GM12878 (cell line): ENCODE measurements at regions not wholly inside any gene's neighbourhood (a gene's known extent, or its start where the extent isn't known, plus 50 kb on each side); places are given as distances from the start of the nearest gene placed in this dataset.

Experiments
- ATAC-seq: fragments of 200-7000 bp; cut with Tn5 transposase; 3 replicates; pipeline ENCODE4 v1.9.1; 2020; ENCODE audit warnings: mild to moderate bottlenecking, moderate library complexity
- BruUV-seq: library from RNA; stranded (reverse); fragments of 400-500 nt; replicated peaks from 2 replicates; lab custom pipeline; 2021; lab: Mats Ljungman, UMichigan
- CTCF ChIA-PET: fragments of 300-600 bp; sonication (Branson Sonifier 250); formaldehyde crosslinking; extraction: SDS; loops from one replicate; lab custom pipeline; 2021; ENCODE audit warnings: inconsistent platforms; lab: Yijun Ruan, JAX
- POLR2A ChIA-PET: fragments of 350-600 bp; formaldehyde crosslinking; extraction: SDS; loops from one replicate; lab custom pipeline; 2021; ENCODE audit warnings: inconsistent platforms; lab: Charles Lee
- RAD21 ChIA-PET: fragments of 300-600 bp; sonication (Branson Sonifier 250); formaldehyde crosslinking; loops from one replicate; lab custom pipeline; 2023; ENCODE audit warnings: antibody characterized with exemption; ENCODE audit not compliant: unreplicated experiment; lab: Charles Lee
- SMC1A ChIA-PET: fragments of 300-600 bp; sonication (Branson Sonifier 250); formaldehyde crosslinking; loops from one replicate; lab custom pipeline; 2023; ENCODE audit not compliant: unreplicated experiment, uncharacterized antibody; lab: Charles Lee
- DNase-seq: peaks from one replicate; pipeline ENCODE4 v3.0.0-alpha.2; 2011; ENCODE audit warnings: low read depth, low spot score
- FAIRE-seq: peaks from 3 replicates; lab custom pipeline; 2011; peaks lifted over from hg19 to GRCh38; lab: Jason Lieb, UNC
- H2AFZ ChIP-seq: 2 replicates; pipeline ENCODE4 v1.6.0; 2011; ENCODE audit warnings: low read depth, low read length, control low read depth; ENCODE audit not compliant: control insufficient read depth
- H3K27ac ChIP-seq: 2 replicates; pipeline ENCODE4 v1.5.1; 2011; ENCODE audit warnings: control low read depth; ENCODE audit not compliant: control insufficient read depth, insufficient read depth
- H3K27me3 ChIP-seq, 2 experiments: replicated peaks in 1 of 2; 2 replicates each; pipeline versions ENCODE4 v1.6.0 to v1.6.1; 2011; ENCODE audit warnings: low read length in 1 of 2; ENCODE audit not compliant: control insufficient read depth in 2 of 2, insufficient read depth in 2 of 2
- H3K36me3 ChIP-seq, 2 experiments: 2 replicates each; pipeline ENCODE4 v1.5.1; 2011; ENCODE audit warnings: low read length in 1 of 2; ENCODE audit not compliant: control insufficient read depth in 2 of 2, insufficient read depth in 2 of 2
- H3K4me1 ChIP-seq: 2 replicates; pipeline ENCODE4 v1.6.1; 2011; ENCODE audit warnings: mild to moderate bottlenecking, low read length, moderate library complexity, mixed read lengths; ENCODE audit not compliant: control insufficient read depth, insufficient read depth
- H3K4me2 ChIP-seq: 2 replicates; pipeline ENCODE4 v1.6.0; 2011; ENCODE audit warnings: control low read depth; ENCODE audit not compliant: control insufficient read depth, insufficient read depth
- H3K4me3 ChIP-seq: fragments of 200-600 bp; sonication (generic); 2 replicates; pipeline ENCODE4 v1.5.1; 2016
- H3K79me2 ChIP-seq: 2 replicates; pipeline ENCODE4 v1.6.0; 2011; ENCODE audit warnings: low read length; ENCODE audit not compliant: control insufficient read depth, insufficient read depth
- H3K9ac ChIP-seq: 2 replicates; pipeline ENCODE4 v1.8.0; 2011; ENCODE audit warnings: low read length, control low read depth, mixed read lengths; ENCODE audit not compliant: control insufficient read depth, insufficient read depth
- H3K9me3 ChIP-seq: replicated peaks from 3 replicates; pipeline ENCODE4 v1.5.1; 2011; ENCODE audit warnings: mild to moderate bottlenecking, low read length; ENCODE audit not compliant: control insufficient read depth, insufficient read depth
- H4K20me1 ChIP-seq: 2 replicates; pipeline ENCODE4 v1.6.0; 2011; ENCODE audit not compliant: control insufficient read depth, insufficient read depth
- CHD1 ChIP-seq: IDR thresholded peaks from 2 replicates; pipeline ENCODE4 v1.6.1; 2012; ENCODE audit warnings: low read depth, low read length, improper control_type of control experiment
- DPF2 ChIP-seq: fragments of 450-650 bp; IDR thresholded peaks from 2 replicates; pipeline ENCODE4 v1.6.1; 2017; ENCODE audit warnings: mild to moderate bottlenecking
- ESRRA ChIP-seq: IDR thresholded peaks from 2 replicates; pipeline ENCODE4 v1.6.1; 2012; ENCODE audit warnings: mild to moderate bottlenecking, low read length, improper control_type of control experiment
- SP1 ChIP-seq: IDR thresholded peaks from one replicate; pipeline ENCODE4 v1.6.1; 2011; ENCODE audit warnings: low read depth, low read length
- ZNF207 ChIP-seq: fragments of 450-650 bp; IDR thresholded peaks from 2 replicates; pipeline ENCODE4 v1.6.1; 2014; ENCODE audit warnings: antibody characterized with exemption, mild to moderate bottlenecking, borderline replicate concordance
- WGBS: methylation state at CpG from one replicate; pipeline ENCODE4 v1.1.6; 2016; ENCODE audit warnings: low lambda C conversion rate; ENCODE audit not compliant: insufficient replicate concordance, insufficient coverage; ENCODE audit errors: missing lambda C conversion rate; 5-methylcytosine and 5-hydroxymethylcytosine counted together
- in situ Hi-C: fragments of 300-500 bp; cut with MboI; formaldehyde crosslinking; loops from 9 replicates; pipeline ENCODE4 v1.14.3; 2018; ENCODE audit warnings: mixed read lengths
- intact Hi-C: fragments of 100-400 bp; cut with micrococcal nuclease; formaldehyde crosslinking; loops from one replicate; pipeline ENCODE4 v1.14.2; 2022; ENCODE audit not compliant: unreplicated experiment
- TF ChIP-seq, protein P1 (sequence below): fragments of 450-650 bp; formaldehyde crosslinking; IDR thresholded peaks from 2 replicates; pipeline ENCODE4 v1.4.0; 2022; ENCODE audit warnings: mild to moderate bottlenecking, moderate library complexity

DNA sequence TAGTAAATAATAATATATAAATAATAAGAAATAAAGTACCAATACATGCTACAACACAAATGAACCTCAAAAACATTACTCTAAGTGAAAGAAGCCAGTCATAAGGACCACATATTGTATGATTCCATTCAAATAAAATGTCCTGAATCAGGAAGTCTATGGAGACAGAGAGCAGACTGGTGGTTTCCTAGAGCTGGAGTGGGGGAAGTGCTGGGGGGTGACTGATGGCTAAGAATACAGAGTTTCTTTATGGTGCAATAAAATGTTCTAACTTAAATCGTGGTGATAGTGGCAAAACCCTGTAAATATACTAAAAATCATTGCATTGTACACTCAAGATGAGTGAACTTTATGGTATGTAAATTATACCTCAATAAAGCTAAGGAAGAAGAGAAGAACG, 376.5 kb downstream of the BUD13 start:
- WGBS = 0% methylated on average over 2 of the region's 2 CpGs

More for the DNA sequence above, 376.5 kb downstream of the BUD13 start:
- H3K4me2 ChIP-seq = no peak overlapping the region
- ATAC-seq = no peak
- no peak for DNase-seq
- ChIA-PET SMC1A (no interaction called here), POLR2A (no interaction called here), RAD21 (no interaction called here), CTCF (no interaction called here)
- BruUV-seq = no TSS peak
- in situ Hi-C loops (no loop called here), intact Hi-C loops (no loop called here)
- no peaks in the 10 kb centered on the region for H3K79me2 ChIP-seq
- H3K27me3 ChIP-seq = no peaks in the 10 kb centered on the region; a peak in 1 of 4 replicates
- no peak overlapping the region for H2AFZ ChIP-seq
- H4K20me1 ChIP-seq = no peaks in the 10 kb centered on the region
- H3K36me3 ChIP-seq = no peaks in the 10 kb centered on the region
- TF ChIP-seq ESRRA (no peak), CHD1 (no peak), SP1 (no peak), DPF2 (no peak), ZNF207 (no peak)
- TF ChIP-seq, protein P1, sequence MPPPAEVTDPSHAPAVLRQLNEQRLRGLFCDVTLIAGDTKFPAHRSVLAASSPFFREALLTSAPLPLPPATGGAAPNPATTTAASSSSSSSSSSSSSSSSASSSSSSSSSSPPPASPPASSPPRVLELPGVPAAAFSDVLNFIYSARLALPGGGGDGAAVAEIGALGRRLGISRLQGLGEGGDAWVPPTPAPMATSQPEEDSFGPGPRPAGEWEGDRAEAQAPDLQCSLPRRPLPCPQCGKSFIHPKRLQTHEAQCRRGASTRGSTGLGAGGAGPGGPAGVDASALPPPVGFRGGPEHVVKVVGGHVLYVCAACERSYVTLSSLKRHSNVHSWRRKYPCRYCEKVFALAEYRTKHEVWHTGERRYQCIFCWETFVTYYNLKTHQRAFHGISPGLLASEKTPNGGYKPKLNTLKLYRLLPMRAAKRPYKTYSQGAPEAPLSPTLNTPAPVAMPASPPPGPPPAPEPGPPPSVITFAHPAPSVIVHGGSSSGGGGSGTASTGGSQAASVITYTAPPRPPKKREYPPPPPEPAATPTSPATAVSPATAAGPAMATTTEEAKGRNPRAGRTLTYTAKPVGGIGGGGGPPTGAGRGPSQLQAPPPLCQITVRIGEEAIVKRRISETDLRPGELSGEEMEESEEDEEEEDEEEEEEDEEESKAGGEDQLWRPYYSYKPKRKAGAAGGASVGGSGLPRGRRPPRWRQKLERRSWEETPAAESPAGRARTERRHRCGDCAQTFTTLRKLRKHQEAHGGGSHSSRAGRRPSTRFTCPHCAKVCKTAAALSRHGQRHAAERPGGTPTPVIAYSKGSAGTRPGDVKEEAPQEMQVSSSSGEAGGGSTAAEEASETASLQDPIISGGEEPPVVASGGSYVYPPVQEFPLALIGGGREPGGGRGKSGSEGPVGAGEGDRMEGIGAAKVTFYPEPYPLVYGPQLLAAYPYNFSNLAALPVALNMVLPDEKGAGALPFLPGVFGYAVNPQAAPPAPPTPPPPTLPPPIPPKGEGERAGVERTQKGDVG (CRISPR knock-in tag) = no peak
- no peak for FAIRE-seq
- H3K27ac ChIP-seq = no peak overlapping the region
- no peak overlapping the region for H3K4me3 ChIP-seq
- H3K9me3 ChIP-seq = no peaks in the 10 kb centered on the region
- no peaks in the 10 kb centered on the region for H3K4me1 ChIP-seq
- no peak overlapping the region for H3K9ac ChIP-seq
